OCI-LY1 (cell line): ENCODE measurements at regions not wholly inside any gene's neighbourhood (a gene's known extent, or its start where the extent isn't known, plus 50 kb on each side); places are given as distances from the start of the nearest gene placed in this dataset.

Source experiments
- CTCF ChIP-seq: fragments of 200-600 bp; sonication (generic), shearing (Covaris generic); IDR thresholded peaks from 2 replicates; pipeline ENCODE4 v1.5.1; 2017; ENCODE audit warnings: mild to moderate bottlenecking, antibody characterized with exemption, low read length, moderate library complexity, mixed read lengths
- EZH2 ChIP-seq: fragments of 200-600 bp; sonication (generic), shearing (Covaris generic); IDR thresholded peaks from 2 replicates; pipeline ENCODE4 v1.8.0; 2017; ENCODE audit warnings: borderline replicate concordance, mixed run types, mild to moderate bottlenecking, antibody characterized with exemption, low read length, moderate library complexity, mixed read lengths

GRCh38 chr7:118572604-118573003 is 348.1 kb downstream of the ANKRD7 start:
- TF ChIP-seq EZH2 (no peak), CTCF (no peak)
